Thyroid gland (tissue), 4 donors: ENCODE measurements at regions not wholly inside any gene's neighbourhood (a gene's known extent, or its start where the extent isn't known, plus 50 kb on each side); places are given as distances from the start of the nearest gene placed in this dataset.

Source experiments
- DNase-seq, 2 donors: peaks; one replicate each; pipeline ENCODE4 v3.0.0-alpha.2; 2019
- H3K27ac ChIP-seq, 3 donors: fragments of 200-600 bp; sonication (generic); 1 replicate in 2 of 3; 2 replicates in 1 of 3; pipeline ENCODE4 v1.5.1; 2016 to 2019; ENCODE audit warnings: mild to moderate bottlenecking in 1 of 3, moderate library complexity in 1 of 3
- H3K27me3 ChIP-seq: fragments of 200-600 bp; sonication (generic); one replicate; pipeline ENCODE4 v1.5.1; 2019
- H3K36me3 ChIP-seq, 2 donors: fragments of 200-600 bp; sonication (generic); one replicate each; pipeline ENCODE4 v1.5.1; 2016 to 2019
- H3K4me1 ChIP-seq, 2 donors: fragments of 200-600 bp; sonication (generic); one replicate each; pipeline ENCODE4 v1.5.1; 2017 to 2019
- H3K4me3 ChIP-seq, 3 donors: fragments of 200-600 bp; sonication (generic); replicated peaks in 1 of 3; 1 replicate in 2 of 3; 2 replicates in 1 of 3; pipeline ENCODE4 v1.5.1; 2016; ENCODE audit warnings: mild to moderate bottlenecking in 1 of 3
- H3K9me3 ChIP-seq: fragments of 200-600 bp; sonication (generic); one replicate; pipeline ENCODE4 v1.5.1; 2017
- CTCF ChIP-seq, 6 experiments: fragments of 200-600 bp in 3 of 6; fragments of 450-650 bp in 3 of 6; sonication (generic) in 3 of 6; IDR thresholded peaks; one replicate each; pipeline ENCODE4 v1.5.1; 2016 to 2019; ENCODE audit warnings: antibody characterized with exemption in 6 of 6, mild to moderate bottlenecking in 2 of 6, inconsistent platforms in 1 of 6, moderate library complexity in 1 of 6
- POLR2A ChIP-seq, 2 donors: fragments of 450-650 bp; IDR thresholded peaks; one replicate each; pipeline ENCODE4 v1.6.1; 2017; ENCODE audit warnings: antibody characterized with exemption in 2 of 2, mild to moderate bottlenecking in 2 of 2, moderate library complexity in 1 of 2
- WGBS, 2 donors: methylation state at CpG; one replicate each; pipeline ENCODE4 v1.1.5; 2017; 5-methylcytosine and 5-hydroxymethylcytosine counted together
- intact Hi-C: fragments of 100-400 bp; cut with DNase I; formaldehyde crosslinking; loops from one replicate; pipeline ENCODE4 v1.15.1; 2023

DNA sequence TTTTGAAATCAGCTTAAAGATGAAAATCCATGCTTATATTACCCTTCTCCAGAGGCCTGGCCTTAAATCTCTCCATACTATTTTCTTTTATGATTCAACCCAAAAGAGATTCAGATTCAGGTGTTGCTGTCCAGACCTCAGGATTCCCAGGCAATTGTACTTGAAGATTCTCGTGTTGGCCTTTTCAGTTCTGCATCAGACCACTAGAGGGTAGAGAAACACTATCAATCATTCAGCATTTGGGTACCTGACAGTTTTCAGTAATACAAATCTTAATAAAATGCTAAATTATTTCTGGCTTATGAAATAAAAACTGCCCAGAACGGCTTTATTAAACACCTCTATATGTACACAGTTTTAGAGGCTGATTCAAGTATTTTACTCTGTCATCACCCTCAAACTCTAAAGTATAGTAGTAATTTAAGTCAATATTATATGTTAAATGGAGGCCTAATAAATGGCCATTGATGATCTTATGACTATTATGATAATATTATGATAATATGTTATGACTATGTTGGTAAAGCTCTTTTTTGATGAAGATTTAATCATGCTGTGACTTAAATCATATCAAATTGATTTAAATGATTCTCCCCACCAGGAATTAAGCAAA lies 301.1 kb downstream of the DUSP6 start:
- H3K27ac ChIP-seq, result no peak overlapping the region
- 0 to 2% methylated on average over 2 of the region's 2 CpGs for WGBS, 2 donors
- TF ChIP-seq POLR2A (IDR thresholded peaks at IDR 0.05), result no peak
- peak; percentile 84 to 95 (median 88) for TF ChIP-seq CTCF (IDR thresholded peaks at IDR 0.05)
- no peak overlapping the region for H3K4me3 ChIP-seq
- H3K36me3 ChIP-seq, result no peaks in the 10 kb centered on the region
- no peaks in the 10 kb centered on the region for H3K27me3 ChIP-seq
- DNase-seq, result peak in 1 of 2 donors; percentile 3
- intact Hi-C loops, result loop anchor here (5.0 kb wide), 1 partner anchor 411 kb away; no protein-coding TSS in a partner anchor
- no peaks in the 10 kb centered on the region for H3K9me3 ChIP-seq
- no peaks in the 10 kb centered on the region for H3K4me1 ChIP-seq

- 95 to 96% methylated on average over 2 of the region's 2 CpGs for WGBS, 2 donors
- TF ChIP-seq CTCF (IDR thresholded peaks at IDR 0.05), result no peak
- TF ChIP-seq POLR2A (IDR thresholded peaks at IDR 0.05), result no peak
- intact Hi-C loops, result no loop called here
- H3K9me3 ChIP-seq, result no peaks in the 10 kb centered on the region
- no peaks in the 10 kb centered on the region for H3K4me1 ChIP-seq
- no peak overlapping the region for H3K27ac ChIP-seq
- no peaks in the 10 kb centered on the region for H3K36me3 ChIP-seq
- no peaks in the 10 kb centered on the region for H3K27me3 ChIP-seq
- no peak for DNase-seq
- no peak overlapping the region for H3K4me3 ChIP-seq
Observed at GRCh38 chr12:89047856-89048418, 304.4 kb downstream of the DUSP6 start.

- no peaks in the 10 kb centered on the region for H3K36me3 ChIP-seq
- 91 to 92% methylated on average over 2 of the region's 2 CpGs for WGBS, 2 donors
- H3K9me3 ChIP-seq, result no peaks in the 10 kb centered on the region
- H3K27ac ChIP-seq, result no peak overlapping the region
- TF ChIP-seq POLR2A (IDR thresholded peaks at IDR 0.05) (no peak), CTCF (IDR thresholded peaks at IDR 0.05) (no peak)
- no peak overlapping the region for H3K4me3 ChIP-seq
- intact Hi-C loops, result no loop called here
- no peaks in the 10 kb centered on the region for H3K27me3 ChIP-seq
- no peaks in the 10 kb centered on the region for H3K4me1 ChIP-seq
- no peak for DNase-seq
Observed at GRCh38 chr12:89041078-89041477, 311.2 kb downstream of the DUSP6 start.

DNA sequence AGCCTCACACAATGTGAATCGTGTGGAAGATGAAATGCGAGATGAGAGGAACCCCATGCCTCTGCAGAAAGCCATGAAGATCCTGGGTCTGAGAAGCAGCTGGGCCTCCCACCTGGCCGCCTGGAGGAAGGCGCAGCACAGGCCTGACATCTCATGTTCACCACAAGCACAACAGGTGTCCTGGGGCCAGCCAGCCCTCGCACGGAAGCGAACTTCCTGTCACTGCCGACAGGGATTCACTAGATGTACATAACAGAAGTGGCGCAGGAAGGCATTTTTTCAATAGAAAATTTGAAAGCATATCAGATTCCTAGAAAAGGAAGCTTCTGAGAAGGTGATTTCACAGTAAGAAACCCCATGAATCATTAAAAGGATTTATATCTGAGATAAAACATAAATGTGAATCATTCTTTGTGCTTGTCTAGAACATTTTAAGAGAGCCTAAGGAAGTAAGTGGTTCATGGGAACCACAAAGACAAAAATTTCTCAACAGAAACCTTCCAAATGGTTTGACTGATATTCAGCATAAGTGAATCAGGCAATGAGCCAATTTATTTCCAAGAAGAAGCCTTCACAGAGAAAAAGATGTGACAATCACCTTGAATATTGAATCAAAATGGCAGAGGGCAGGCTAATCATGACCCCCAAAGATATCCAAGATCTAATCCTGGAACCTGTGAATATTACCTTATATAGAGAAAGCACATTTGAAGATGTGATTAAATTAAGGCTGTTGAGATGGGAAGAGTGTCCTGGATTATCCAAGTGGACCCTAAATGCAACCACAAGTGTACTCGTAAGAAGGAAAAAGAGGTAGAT lies 311.9 kb downstream of the DUSP6 start:
- TF ChIP-seq POLR2A (IDR thresholded peaks at IDR 0.05), result no peak
- no peak for TF ChIP-seq CTCF (IDR thresholded peaks at IDR 0.05)
- H3K9me3 ChIP-seq, result no peaks in the 10 kb centered on the region
- no peaks in the 10 kb centered on the region for H3K36me3 ChIP-seq
- intact Hi-C loops, result no loop called here
- no peak overlapping the region for H3K4me3 ChIP-seq
- no peak for DNase-seq
- H3K4me1 ChIP-seq, result no peaks in the 10 kb centered on the region
- no peak overlapping the region for H3K27ac ChIP-seq
- no peaks in the 10 kb centered on the region for H3K27me3 ChIP-seq
- WGBS, 2 donors, result 62 to 82% methylated on average over 10 of the region's 10 CpGs
